Endothelial cell of umbilical vein (primary cell): ENCODE measurements at regions not wholly inside any gene's neighbourhood (a gene's known extent, or its start where the extent isn't known, plus 50 kb on each side); places are given as distances from the start of the nearest gene placed in this dataset.

Experiments used
- BruUV-seq: library from RNA; stranded (reverse); fragments of 400-500 nt; replicated peaks from 2 replicates; lab custom pipeline; 2021; lab: Mats Ljungman, UMichigan
- CTCF ChIA-PET: fragments of 300-600, 350-600 bp; sonication (Branson Sonifier 250); formaldehyde crosslinking; loops from one replicate; lab custom pipeline; 2021; ENCODE audit warnings: antibody characterized with exemption, inconsistent platforms; lab: Charles Lee
- POLR2A ChIA-PET: fragments of 300-600, 350-600 bp; sonication (Branson Sonifier 250); formaldehyde crosslinking; loops from one replicate; lab custom pipeline; 2021; ENCODE audit warnings: antibody characterized with exemption, inconsistent platforms; lab: Charles Lee
- DNase-seq: peaks from one replicate; pipeline ENCODE4 v3.0.0-alpha.2; 2011; ENCODE audit warnings: low read depth, low spot score
- FAIRE-seq: peaks from 2 replicates; lab custom pipeline; 2011; peaks lifted over from hg19 to GRCh38; lab: Jason Lieb, UNC
- H2AFZ ChIP-seq: 2 replicates; pipeline ENCODE4 v1.6.0; 2012; ENCODE audit warnings: low read depth, low read length, control low read depth, inconsistent platforms
- H3K27ac ChIP-seq: 2 replicates; pipeline ENCODE4 v1.5.1; 2011; ENCODE audit warnings: low read depth, mild to moderate bottlenecking, control low read depth, low read length, moderate library complexity; ENCODE audit not compliant: insufficient read depth
- H3K27me3 ChIP-seq, 2 experiments: 2 replicates each; pipeline versions ENCODE4 v1.6.0 to v1.6.1; 2011; ENCODE audit warnings: low read length in 2 of 2, mixed read lengths in 1 of 2; ENCODE audit not compliant: control insufficient read depth in 2 of 2, insufficient read depth in 2 of 2
- H3K36me3 ChIP-seq, 2 experiments: 2 replicates in 1 of 2; 3 replicates in 1 of 2; pipeline ENCODE4 v1.5.1; 2011; ENCODE audit warnings: low read length in 2 of 2, mild to moderate bottlenecking in 1 of 2, moderate library complexity in 1 of 2; ENCODE audit not compliant: control insufficient read depth in 2 of 2, insufficient read depth in 2 of 2; ENCODE audit errors: extremely low read depth in 1 of 2
- H3K4me1 ChIP-seq: 3 replicates; pipeline ENCODE4 v1.5.1; 2011; ENCODE audit warnings: mild to moderate bottlenecking, low read length; ENCODE audit not compliant: control insufficient read depth, insufficient read depth; ENCODE audit errors: extremely low read depth
- H3K4me2 ChIP-seq: 2 replicates; pipeline ENCODE4 v1.6.1; 2011; ENCODE audit warnings: low read length, control low read depth, mixed read lengths; ENCODE audit not compliant: insufficient read depth
- H3K4me3 ChIP-seq, 3 experiments: fragments of 200-600 bp in 1 of 3; sonication (generic), shearing (Covaris generic) in 1 of 3; replicated peaks in 1 of 3; 2 replicates each; pipeline ENCODE4 v1.5.1; 2011 to 2016; ENCODE audit warnings: control low read depth in 3 of 3, low read length in 3 of 3, mild to moderate bottlenecking in 2 of 3, inconsistent platforms in 1 of 3, low read depth in 1 of 3, moderate library complexity in 1 of 3; ENCODE audit not compliant: insufficient read depth in 1 of 3
- H3K79me2 ChIP-seq: 2 replicates; pipeline ENCODE4 v1.6.0; 2012; ENCODE audit warnings: low read length, inconsistent platforms; ENCODE audit not compliant: control insufficient read depth, insufficient read depth
- H3K9ac ChIP-seq: replicated peaks from 2 replicates; pipeline ENCODE3; 2011; ENCODE audit warnings: low read length, control low read depth; ENCODE audit not compliant: insufficient read depth; ENCODE audit errors: extremely low read depth
- H3K9me1 ChIP-seq: replicated peaks from 3 replicates; pipeline ENCODE4 v1.6.0; 2011; ENCODE audit warnings: mild to moderate bottlenecking, low read length; ENCODE audit not compliant: control insufficient read depth, insufficient read depth; ENCODE audit errors: extremely low read depth
- H3K9me3 ChIP-seq: replicated peaks from 2 replicates; pipeline ENCODE4 v1.5.1; 2012; ENCODE audit warnings: low read length, inconsistent platforms; ENCODE audit not compliant: control insufficient read depth, insufficient read depth
- H4K20me1 ChIP-seq: replicated peaks from 2 replicates; pipeline ENCODE3; 2011; ENCODE audit warnings: mild to moderate bottlenecking, low read length; ENCODE audit not compliant: control insufficient read depth, insufficient read depth; ENCODE audit errors: extremely low read depth
- EZH2 ChIP-seq: IDR thresholded peaks from 2 replicates; pipeline ENCODE4 v1.6.1; 2012; ENCODE audit warnings: borderline replicate concordance, low read depth, mild to moderate bottlenecking, moderate library complexity, low read length, inconsistent platforms; ENCODE audit not compliant: severe bottlenecking
- FOS ChIP-seq: IDR thresholded peaks from 2 replicates; pipeline ENCODE4 v1.6.1; 2011; ENCODE audit warnings: mild to moderate bottlenecking, low read length, moderate library complexity, borderline replicate concordance; ENCODE audit not compliant: insufficient read depth
- GATA2 ChIP-seq: IDR thresholded peaks from 2 replicates; pipeline ENCODE4 v1.7.0; 2011; ENCODE audit warnings: low read depth, mild to moderate bottlenecking, moderate library complexity, mixed read lengths, low read length; ENCODE audit not compliant: insufficient read length, insufficient read depth
- JUN ChIP-seq: IDR thresholded peaks from 2 replicates; pipeline ENCODE4 v1.6.1; 2011; ENCODE audit warnings: borderline replicate concordance, low read depth; ENCODE audit not compliant: insufficient read length, insufficient read depth
- MAX ChIP-seq: IDR thresholded peaks from 2 replicates; pipeline ENCODE4 v1.6.1; 2011; ENCODE audit not compliant: insufficient read depth, insufficient read length
- MYC ChIP-seq: IDR thresholded peaks from one replicate; pipeline ENCODE4 v1.6.1; 2011; ENCODE audit warnings: mild to moderate bottlenecking, low read depth, low read length
- POLR2A ChIP-seq: IDR thresholded peaks from 2 replicates; pipeline ENCODE4 v1.6.1; 2012; ENCODE audit warnings: low read depth, mild to moderate bottlenecking, control low read depth, low read length
- POLR2AphosphoS5 ChIP-seq: IDR thresholded peaks from 2 replicates; pipeline ENCODE4 v1.6.1; 2012; ENCODE audit warnings: low read depth, mild to moderate bottlenecking, control low read depth, low read length, moderate library complexity; ENCODE audit not compliant: insufficient read depth
- dilution Hi-C: fragments of 300-500 bp; cut with MboI; formaldehyde crosslinking; loops from one replicate; pipeline ENCODE4 v1.15.0; 2019; ENCODE audit warnings: low sequenced_read_pairs; ENCODE audit not compliant: extremely low pct_ligation_motif_present
- intact Hi-C: fragments of 100-400 bp; cut with micrococcal nuclease; formaldehyde crosslinking; loops from one replicate; pipeline ENCODE4 v1.10.0; 2022
- TF ChIP-seq, protein P1 (sequence below), 2 donors: IDR thresholded peaks; 1 replicate in 1 of 2; 2 replicates in 1 of 2; pipeline ENCODE4 v1.5.1; 2011; ENCODE audit warnings: low read length in 2 of 2, mild to moderate bottlenecking in 2 of 2, moderate library complexity in 2 of 2, control low read depth in 1 of 2, inconsistent platforms in 1 of 2, low read depth in 1 of 2; ENCODE audit not compliant: insufficient read depth in 1 of 2; ENCODE audit errors: extremely low read depth in 1 of 2

- Histone ChIP-seq H2AFZ (no peak overlapping the region), H3K36me3 (no peaks in the 10 kb centered on the region), H3K27ac (no peak overlapping the region), H3K4me3 (no peak overlapping the region), H3K79me2 (no peaks in the 10 kb centered on the region), H3K4me1 (no peaks in the 10 kb centered on the region), H3K9ac (no peak overlapping the region), H3K9me1 (no peaks in the 10 kb centered on the region), H3K27me3 (no peaks in the 10 kb centered on the region), H4K20me1 (no peaks in the 10 kb centered on the region), H3K4me2 (no peak overlapping the region), H3K9me3 (no peaks in the 10 kb centered on the region)
- POLR2A ChIA-PET, result no interaction called here
- CTCF ChIA-PET, result interaction anchor here (1.0 to 1.6 kb wide), 2 partner anchors 9 kb away, joined by 3 to 4 read pairs; no protein-coding TSS in a partner anchor
- no TSS peak for BruUV-seq
- FAIRE-seq (no peak), DNase-seq (no peak)
- TF ChIP-seq MAX (no peak), GATA2 (no peak), POLR2A (no peak), FOS (no peak), POLR2AphosphoS5 (no peak), MYC (no peak), EZH2 (no peak), JUN (no peak)
- TF ChIP-seq, protein P1, sequence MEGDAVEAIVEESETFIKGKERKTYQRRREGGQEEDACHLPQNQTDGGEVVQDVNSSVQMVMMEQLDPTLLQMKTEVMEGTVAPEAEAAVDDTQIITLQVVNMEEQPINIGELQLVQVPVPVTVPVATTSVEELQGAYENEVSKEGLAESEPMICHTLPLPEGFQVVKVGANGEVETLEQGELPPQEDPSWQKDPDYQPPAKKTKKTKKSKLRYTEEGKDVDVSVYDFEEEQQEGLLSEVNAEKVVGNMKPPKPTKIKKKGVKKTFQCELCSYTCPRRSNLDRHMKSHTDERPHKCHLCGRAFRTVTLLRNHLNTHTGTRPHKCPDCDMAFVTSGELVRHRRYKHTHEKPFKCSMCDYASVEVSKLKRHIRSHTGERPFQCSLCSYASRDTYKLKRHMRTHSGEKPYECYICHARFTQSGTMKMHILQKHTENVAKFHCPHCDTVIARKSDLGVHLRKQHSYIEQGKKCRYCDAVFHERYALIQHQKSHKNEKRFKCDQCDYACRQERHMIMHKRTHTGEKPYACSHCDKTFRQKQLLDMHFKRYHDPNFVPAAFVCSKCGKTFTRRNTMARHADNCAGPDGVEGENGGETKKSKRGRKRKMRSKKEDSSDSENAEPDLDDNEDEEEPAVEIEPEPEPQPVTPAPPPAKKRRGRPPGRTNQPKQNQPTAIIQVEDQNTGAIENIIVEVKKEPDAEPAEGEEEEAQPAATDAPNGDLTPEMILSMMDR (IDR thresholded peaks at IDR 0.05; ENCODE audit: extremely low read depth in 1 of 2, insufficient read depth in 1 of 2, low read depth in 1 of 2, low read length in 2 of 2), result no peak
- intact Hi-C loops, result no loop called here
- dilution Hi-C loops, result no loop called here
These were observed 1817.2 kb downstream of the STIM2 start for GRCh38 chr4:28677808-28678207.
